HepG2 (cell line): ENCODE measurements at regions not wholly inside any gene's neighbourhood (a gene's known extent, or its start where the extent isn't known, plus 50 kb on each side); places are given as distances from the start of the nearest gene placed in this dataset.

ENCODE experiments used
- ATAC-seq: fragments of 200-7000 bp; cut with Tn5 transposase; 3 replicates; pipeline ENCODE4 v1.9.1; 2020; ENCODE audit warnings: mild to moderate bottlenecking, moderate library complexity
- BruUV-seq: library from RNA; stranded (reverse); fragments of 400-500 nt; replicated peaks from 2 replicates; lab custom pipeline; 2021; lab: Mats Ljungman, UMichigan
- CTCF ChIA-PET: fragments of 300-600 bp; formaldehyde crosslinking; extraction: SDS; loops from one replicate; lab custom pipeline; 2021; ENCODE audit warnings: low total read pairs, inconsistent platforms, low intra/inter-chr PET ratio; lab: Yijun Ruan, JAX
- POLR2A ChIA-PET: fragments of 350-600 bp; sonication (Branson Sonifier 250); formaldehyde crosslinking; loops from one replicate; lab custom pipeline; 2020; ENCODE audit warnings: antibody characterized with exemption, inconsistent platforms; lab: Yijun Ruan, JAX
- DNase-seq: peaks from one replicate; pipeline ENCODE4 v3.0.0-alpha.2; 2015; ENCODE audit warnings: low spot score
- FAIRE-seq: peaks from 3 replicates; lab custom pipeline; 2011; peaks lifted over from hg19 to GRCh38; lab: Jason Lieb, UNC
- H2AFZ ChIP-seq: one replicate; pipeline ENCODE4 v1.6.1; 2011; ENCODE audit warnings: low read length, inconsistent platforms
- H3K27ac ChIP-seq: fragments of 300-600 bp; 3 replicates; pipeline ENCODE4 v1.8.0; 2011; ENCODE audit warnings: mixed run types, mild to moderate bottlenecking, mixed read lengths, low read length, inconsistent platforms; ENCODE audit not compliant: insufficient read depth; ENCODE audit errors: extremely low read length
- H3K27me3 ChIP-seq, 2 experiments: fragments of 200-600 bp in 1 of 2; 2 replicates in 1 of 2; 3 replicates in 1 of 2; pipeline versions ENCODE4 v1.6.0 to v1.8.0; 2011; ENCODE audit warnings: low read length in 2 of 2, mild to moderate bottlenecking in 2 of 2, moderate library complexity in 2 of 2, inconsistent platforms in 1 of 2; ENCODE audit not compliant: insufficient read depth in 2 of 2, control insufficient read depth in 1 of 2
- H3K36me3 ChIP-seq, 2 experiments: fragments of 200-600 bp in 1 of 2; replicated peaks in 1 of 2; 2 replicates in 1 of 2; 3 replicates in 1 of 2; pipeline versions ENCODE4 v1.5.1 to v1.8.0; 2011; ENCODE audit warnings: low read length in 2 of 2, inconsistent platforms in 1 of 2; ENCODE audit not compliant: insufficient read depth in 2 of 2, control insufficient read depth in 1 of 2
- H3K4me1 ChIP-seq: 2 replicates; pipeline ENCODE4 v1.5.1; 2012; ENCODE audit warnings: low read length, inconsistent platforms; ENCODE audit not compliant: insufficient read depth
- H3K4me2 ChIP-seq: 2 replicates; pipeline ENCODE4 v1.6.0; 2011; ENCODE audit warnings: low read depth, low read length, inconsistent platforms
- H3K4me3 ChIP-seq, 3 experiments: fragments of 200-600 bp in 1 of 3; sonication (generic), shearing (Covaris generic) in 1 of 3; replicated peaks in 1 of 3; 2 replicates each; pipeline ENCODE4 v1.5.1; 2011 to 2016; ENCODE audit warnings: low read length in 3 of 3, inconsistent platforms in 2 of 3, low read depth in 2 of 3, mild to moderate bottlenecking in 2 of 3, control low read depth in 1 of 3, mixed read lengths in 1 of 3; ENCODE audit not compliant: insufficient read depth in 1 of 3
- H3K79me2 ChIP-seq: one replicate; pipeline ENCODE4 v1.6.1; 2011; ENCODE audit warnings: low read length, inconsistent platforms; ENCODE audit not compliant: insufficient read depth
- H3K9ac ChIP-seq: 2 replicates; pipeline ENCODE4 v1.6.0; 2011; ENCODE audit warnings: mild to moderate bottlenecking, low read depth, low read length, inconsistent platforms; ENCODE audit not compliant: insufficient read depth
- H3K9me3 ChIP-seq: 2 replicates; pipeline ENCODE4 v1.5.1; 2012; ENCODE audit warnings: mild to moderate bottlenecking, low read length
- H4K20me1 ChIP-seq: 2 replicates; pipeline ENCODE4 v1.6.0; 2011; ENCODE audit warnings: inconsistent platforms, mild to moderate bottlenecking, low read length, moderate library complexity; ENCODE audit not compliant: insufficient read depth
- ARHGAP35 ChIP-seq: sonication (generic); formaldehyde crosslinking; IDR thresholded peaks from 2 replicates; pipeline ENCODE4 v1.9.0; 2022; ENCODE audit warnings: mild to moderate bottlenecking, inconsistent platforms, moderate library complexity, missing genetic modification reagents, borderline replicate concordance
- DDIT3 ChIP-seq: sonication (generic); formaldehyde crosslinking; IDR thresholded peaks from 2 replicates; pipeline ENCODE4 v1.4.0; 2020; ENCODE audit warnings: mild to moderate bottlenecking, missing genetic modification reagents
- EED ChIP-seq: sonication (generic); formaldehyde crosslinking; IDR thresholded peaks from 2 replicates; pipeline ENCODE4 v1.5.0; 2020; ENCODE audit warnings: mild to moderate bottlenecking, missing genetic modification reagents
- FOXO4 ChIP-seq: sonication (generic); formaldehyde crosslinking; conservative IDR thresholded peaks from 2 replicates; pipeline ENCODE4 v1.8.1; 2023; ENCODE audit warnings: missing genetic modification reagents
- NFIB ChIP-seq: sonication (generic); formaldehyde crosslinking; IDR thresholded peaks from 2 replicates; pipeline ENCODE4 v1.9.0; 2021; ENCODE audit warnings: missing genetic modification reagents, mild to moderate bottlenecking, borderline replicate concordance
- NONO ChIP-seq, 2 experiments: fragments of 450-650 bp in 1 of 2; sonication (generic) in 1 of 2; formaldehyde crosslinking in 1 of 2; IDR thresholded peaks in 1 of 2; conservative IDR thresholded peaks in 1 of 2; 2 replicates each; pipeline versions ENCODE4 v1.6.1 to v1.8.0; 2017 to 2022; ENCODE audit warnings: mild to moderate bottlenecking in 1 of 2, missing genetic modification reagents in 1 of 2, moderate library complexity in 1 of 2
- SNAI1 ChIP-seq: sonication (generic); formaldehyde crosslinking; IDR thresholded peaks from 2 replicates; pipeline ENCODE4 v1.5.0; 2020; ENCODE audit warnings: mild to moderate bottlenecking, missing genetic modification reagents, borderline replicate concordance
- U2AF2 ChIP-seq: fragments of 200-400 bp; formaldehyde crosslinking; IDR thresholded peaks from 2 replicates; pipeline ENCODE4 v1.6.1; 2017; ENCODE audit warnings: low read depth, mild to moderate bottlenecking, low read length
- ZNF224 ChIP-seq: sonication (generic); formaldehyde crosslinking; IDR thresholded peaks from 2 replicates; pipeline ENCODE4 v1.5.0; 2020; ENCODE audit warnings: mild to moderate bottlenecking, missing genetic modification reagents
- ZNF296 ChIP-seq: sonication (generic); formaldehyde crosslinking; conservative IDR thresholded peaks from 2 replicates; pipeline ENCODE4 v1.5.0; 2020; ENCODE audit warnings: mild to moderate bottlenecking, missing genetic modification reagents
- ZNF383 ChIP-seq: sonication (generic); formaldehyde crosslinking; IDR thresholded peaks from 2 replicates; pipeline ENCODE4 v1.4.0; 2020; ENCODE audit warnings: missing genetic modification reagents, mild to moderate bottlenecking, borderline replicate concordance
- ZNF629 ChIP-seq: sonication (generic); formaldehyde crosslinking; conservative IDR thresholded peaks from 2 replicates; pipeline ENCODE4 v1.5.0; 2020; ENCODE audit warnings: missing genetic modification reagents
- ZNF672 ChIP-seq: sonication (generic); formaldehyde crosslinking; IDR thresholded peaks from 2 replicates; pipeline ENCODE4 v1.8.1; 2022; ENCODE audit warnings: missing genetic modification reagents
- ZNF737 ChIP-seq: sonication (generic); formaldehyde crosslinking; IDR thresholded peaks from 2 replicates; pipeline ENCODE4 v1.5.0; 2020; ENCODE audit warnings: missing genetic modification reagents, mild to moderate bottlenecking, borderline replicate concordance
- ZNF766 ChIP-seq: sonication (generic); formaldehyde crosslinking; IDR thresholded peaks from 2 replicates; pipeline ENCODE4 v1.5.0; 2020; ENCODE audit warnings: missing genetic modification reagents, borderline replicate concordance
- ZNF782 ChIP-seq: sonication (generic); formaldehyde crosslinking; IDR thresholded peaks from 2 replicates; pipeline ENCODE4 v1.4.0; 2020; ENCODE audit warnings: missing genetic modification reagents, mild to moderate bottlenecking, borderline replicate concordance
- ZNF788 ChIP-seq: sonication (generic); formaldehyde crosslinking; IDR thresholded peaks from 2 replicates; pipeline ENCODE4 v1.5.0; 2020; ENCODE audit warnings: mild to moderate bottlenecking, missing genetic modification reagents, borderline replicate concordance
- ZNF879 ChIP-seq: sonication (generic); formaldehyde crosslinking; IDR thresholded peaks from 2 replicates; pipeline ENCODE4 v1.8.1; 2023; ENCODE audit warnings: missing genetic modification reagents
- WGBS: methylation state at CpG from one replicate; pipeline ENCODE4 v1.1.6; 2017; ENCODE audit warnings: low lambda C conversion rate; 5-methylcytosine and 5-hydroxymethylcytosine counted together
- in situ Hi-C: cut with HindIII; loops from 2 replicates; pipeline ENCODE4 v1.10.0; 2017; ENCODE audit warnings: low pct_unique_long_range_greater_than_20kb; ENCODE audit not compliant: extremely low pct_ligation_motif_present
- intact Hi-C: fragments of 100-400 bp; cut with micrococcal nuclease; formaldehyde crosslinking; loops from one replicate; pipeline ENCODE4 v1.10.0; 2022; ENCODE audit not compliant: unreplicated experiment

- DNase-seq (no peak), ATAC-seq (no peak), FAIRE-seq (no peak)
- H3K27ac ChIP-seq, result no peak overlapping the region
- TF ChIP-seq ZNF879 (no peak), NFIB (no peak)
- no TSS peak for BruUV-seq
- H2AFZ ChIP-seq, result no peak overlapping the region
- POLR2A ChIA-PET, result no interaction called here
- 70% methylated on average over 2 of the region's 2 CpGs for WGBS
- H3K9me3 ChIP-seq, result no peaks in the 10 kb centered on the region
- no peaks in the 10 kb centered on the region for H3K79me2 ChIP-seq
- CTCF ChIA-PET, result no interaction called here
- no peaks in the 10 kb centered on the region for H3K36me3 ChIP-seq
- no peaks in the 10 kb centered on the region for H3K4me1 ChIP-seq
- intact Hi-C loops, result no loop called here
- H4K20me1 ChIP-seq, result no peaks in the 10 kb centered on the region
- in situ Hi-C loops, result no loop called here
- H3K27me3 ChIP-seq, result no peaks in the 10 kb centered on the region; a peak in 1 of 5 replicates
- no peak overlapping the region for H3K9ac ChIP-seq
- H3K4me2 ChIP-seq, result no peak overlapping the region
- no peak overlapping the region for H3K4me3 ChIP-seq
These were observed 64.3 kb downstream of the FANCF start for GRCh38 chr11:22561283-22561682.

- in situ Hi-C loops, result no loop called here
- Histone ChIP-seq H3K4me3 (no peak overlapping the region), H3K4me1 (no peaks in the 10 kb centered on the region), H3K36me3 (no peaks in the 10 kb centered on the region), H3K4me2 (no peak overlapping the region), H3K9me3 (no peaks in the 10 kb centered on the region), H4K20me1 (no peaks in the 10 kb centered on the region)
- 7% methylated on average over 2 of the region's 2 CpGs for WGBS
- no peak for FAIRE-seq
- no peak for ATAC-seq
- POLR2A ChIA-PET, result no interaction called here
- no TSS peak for BruUV-seq
- no peak for DNase-seq
- no peak for TF ChIP-seq ZNF766
- TF ChIP-seq ZNF296 (CRISPR knock-in tag), result no peak
- TF ChIP-seq ZNF788 (CRISPR knock-in tag), result no peak
- no peak for TF ChIP-seq ZNF737
- TF ChIP-seq ZNF782 (CRISPR knock-in tag), result no peak
- TF ChIP-seq ZNF629 (CRISPR knock-in tag), result no peak
- TF ChIP-seq EED, result no peak
- no peak for TF ChIP-seq NONO (IDR thresholded peaks at IDR 0.05)
- TF ChIP-seq NONO (CRISPR knock-in tag; conservative IDR thresholded peaks at IDR 0.05), result no peak
- no peak for TF ChIP-seq SNAI1 (CRISPR knock-in tag)
- TF ChIP-seq ZNF672 (CRISPR knock-in tag), result no peak
- no peak for TF ChIP-seq DDIT3 (CRISPR knock-in tag)
- no peak for TF ChIP-seq ZNF224 (CRISPR knock-in tag)
- TF ChIP-seq ARHGAP35, result no peak
- no peak for TF ChIP-seq U2AF2
- no peak for TF ChIP-seq FOXO4 (CRISPR knock-in tag)
- no peak for TF ChIP-seq ZNF383 (CRISPR knock-in tag)
- TF ChIP-seq, all 625 proteins: peak for 0
- Histone ChIP-seq H3K27me3 (no peaks in the 10 kb centered on the region; a peak in 1 of 5 replicates), H3K79me2 (no peaks in the 10 kb centered on the region), H3K9ac (no peak overlapping the region), H3K27ac (no peak overlapping the region), H2AFZ (no peak overlapping the region)
- CTCF ChIA-PET, result no interaction called here
- intact Hi-C loops, result no loop called here
These were observed 66.2 kb downstream of the FANCF start for GRCh38 chr11:22559416-22559815.
